HG03469 (cell line): ENCODE measurements at regions not wholly inside any gene's neighbourhood (a gene's known extent, or its start where the extent isn't known, plus 50 kb on each side); places are given as distances from the start of the nearest gene placed in this dataset.
A peak's percentile ranks its signal among the peaks of the same experiment; 100 is the strongest.

Experiments used
- ATAC-seq: cut with Tn5 transposase; IDR thresholded peaks from one replicate; pipeline ENCODE4 v1.9.1; 2021; ENCODE audit warnings: mild to moderate bottlenecking, moderate library complexity, moderate number of reproducible peaks; ENCODE audit not compliant: unreplicated experiment

DNA sequence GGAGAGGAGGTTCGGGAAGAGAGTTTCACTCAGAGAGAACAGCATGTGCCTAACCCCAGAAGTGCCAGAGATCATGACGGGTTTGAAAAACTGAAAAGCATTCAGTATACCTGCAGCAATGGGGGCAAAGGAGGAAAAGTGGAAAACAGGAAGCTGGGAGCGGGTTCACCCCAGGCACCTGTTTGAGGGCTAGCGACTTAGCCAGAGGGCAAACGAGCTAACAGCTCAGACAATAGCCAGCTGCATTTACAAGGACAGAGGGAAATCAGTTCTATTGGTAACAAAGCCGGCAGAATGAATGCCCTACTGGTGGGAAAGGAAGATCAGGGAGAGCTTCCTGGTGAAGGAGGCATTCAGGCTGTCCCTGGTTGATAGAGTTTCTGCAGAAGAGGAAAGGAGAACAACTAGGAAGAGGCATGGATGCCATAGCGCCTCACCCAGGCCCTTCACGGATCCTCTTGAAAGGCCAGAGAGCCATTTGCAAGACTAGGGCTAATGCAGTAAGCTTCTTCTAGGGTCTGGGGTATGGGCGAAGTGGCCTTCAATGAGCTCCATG lies 141.7 kb upstream of the ADRA1B start:
- no peak for ATAC-seq

DNA sequence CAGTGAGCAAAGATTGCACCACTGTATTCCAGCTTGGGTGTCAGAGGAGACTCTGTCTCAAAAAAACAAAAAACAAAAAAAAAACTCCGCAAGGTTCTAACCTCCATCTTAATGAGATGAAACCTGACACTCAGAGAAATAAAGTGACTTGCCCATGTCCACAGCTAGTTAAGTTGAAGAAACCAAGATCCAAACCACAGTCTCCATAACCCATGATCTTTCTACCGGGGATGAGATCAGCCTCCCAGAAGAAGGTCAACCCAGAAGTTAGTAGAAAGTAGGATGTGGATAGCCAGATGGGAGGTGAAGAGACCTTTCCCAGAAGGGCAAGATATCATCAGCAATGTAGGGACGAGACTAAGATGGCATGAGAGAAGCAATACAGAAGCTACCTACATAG lies 140.4 kb upstream of the ADRA1B start:
- no peak for ATAC-seq

DNA sequence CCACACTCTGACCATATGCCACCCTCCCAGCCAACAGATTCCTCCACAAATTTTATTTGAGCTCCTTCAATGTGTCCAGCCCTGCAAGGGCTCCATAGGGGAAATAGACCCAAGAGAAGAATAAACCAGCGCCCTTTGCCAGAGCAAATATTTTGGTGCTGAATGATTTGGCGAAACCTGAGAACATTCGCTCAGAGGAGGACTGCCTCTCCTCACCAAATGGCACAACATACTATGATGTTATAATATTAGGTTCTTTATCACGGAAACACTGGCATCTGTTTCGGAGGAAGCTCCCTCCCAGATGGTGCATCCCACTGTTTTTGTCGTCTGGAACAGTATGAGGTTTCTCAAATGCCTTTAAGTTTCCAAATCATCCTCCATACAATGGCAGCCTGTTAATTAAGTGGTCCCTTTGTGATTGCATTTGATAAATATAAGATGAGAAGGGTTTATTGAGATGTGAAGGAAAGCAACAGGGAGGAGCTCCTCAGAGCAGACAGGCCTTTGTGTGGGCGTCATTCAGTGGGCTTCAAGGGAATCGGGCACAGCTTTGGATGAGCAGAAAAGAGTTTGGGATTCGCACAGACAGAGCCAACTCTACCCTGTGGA lies 139.1 kb upstream of the ADRA1B start:
- ATAC-seq: no peak

DNA sequence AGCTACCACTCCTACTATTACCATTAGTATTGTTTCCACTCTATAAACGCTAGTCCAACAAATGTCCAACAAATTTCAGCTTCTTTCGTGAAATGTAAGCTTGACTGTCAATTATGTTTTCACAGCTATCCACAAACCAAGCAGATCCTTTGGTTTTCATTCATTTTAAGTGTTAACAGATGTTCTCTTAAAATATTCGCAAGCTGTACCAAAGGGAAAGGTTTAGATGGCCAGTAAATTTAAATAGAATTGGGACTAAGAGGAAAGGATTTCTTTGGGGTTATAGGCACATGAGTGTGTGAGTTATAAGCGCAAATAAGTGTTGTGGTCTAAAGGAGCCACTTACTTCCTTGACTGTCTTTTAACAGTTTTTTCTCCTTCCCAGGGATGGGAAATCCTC lies 136.8 kb upstream of the ADRA1B start:
- no peak for ATAC-seq

DNA sequence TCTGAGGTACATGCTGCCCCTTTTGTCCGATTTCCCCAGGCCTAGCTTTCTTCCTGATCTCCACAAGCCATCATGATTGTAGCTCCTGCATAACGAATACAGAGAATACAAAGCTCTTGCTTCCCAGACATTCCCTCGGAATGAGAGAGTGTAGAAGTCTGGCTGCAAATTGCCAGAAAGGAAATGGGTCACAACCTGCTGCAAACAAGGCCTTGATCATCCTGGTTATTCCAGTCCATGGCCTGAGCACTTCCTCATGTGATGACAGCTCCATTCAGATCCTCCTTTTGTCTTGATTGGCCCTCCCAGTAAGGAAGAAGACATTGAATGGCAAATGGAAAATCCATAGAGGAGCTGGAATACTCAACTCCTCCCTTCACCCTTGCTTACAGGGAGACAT lies 136.0 kb upstream of the ADRA1B start:
- no peak for ATAC-seq

DNA sequence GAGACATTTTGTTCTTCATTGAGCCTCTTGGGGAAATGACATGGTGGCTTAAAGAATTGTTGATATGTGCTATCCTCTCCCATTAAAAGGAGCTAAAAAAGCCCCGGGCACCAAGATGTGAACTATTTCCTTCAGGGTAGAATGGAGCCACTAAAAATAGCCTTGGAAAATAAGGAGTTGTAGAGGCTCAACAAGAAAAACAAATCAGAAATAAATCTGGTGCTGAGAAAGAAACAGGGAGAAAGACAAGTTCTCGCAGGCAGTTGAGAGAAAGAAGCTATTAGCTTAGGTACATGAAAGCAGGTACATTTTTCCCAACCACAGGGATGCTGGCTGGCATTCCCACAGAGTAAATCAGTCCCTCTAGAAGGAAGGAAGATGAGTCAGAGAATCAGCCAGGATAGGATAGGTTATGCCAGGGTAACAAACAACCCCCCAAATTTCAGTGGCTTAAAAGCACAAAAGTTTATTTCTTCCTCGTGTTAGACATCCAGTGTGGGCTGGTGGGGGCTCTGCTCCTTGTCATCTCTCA lies 134.6 kb upstream of the ADRA1B start:
- ATAC-seq: no peak

DNA sequence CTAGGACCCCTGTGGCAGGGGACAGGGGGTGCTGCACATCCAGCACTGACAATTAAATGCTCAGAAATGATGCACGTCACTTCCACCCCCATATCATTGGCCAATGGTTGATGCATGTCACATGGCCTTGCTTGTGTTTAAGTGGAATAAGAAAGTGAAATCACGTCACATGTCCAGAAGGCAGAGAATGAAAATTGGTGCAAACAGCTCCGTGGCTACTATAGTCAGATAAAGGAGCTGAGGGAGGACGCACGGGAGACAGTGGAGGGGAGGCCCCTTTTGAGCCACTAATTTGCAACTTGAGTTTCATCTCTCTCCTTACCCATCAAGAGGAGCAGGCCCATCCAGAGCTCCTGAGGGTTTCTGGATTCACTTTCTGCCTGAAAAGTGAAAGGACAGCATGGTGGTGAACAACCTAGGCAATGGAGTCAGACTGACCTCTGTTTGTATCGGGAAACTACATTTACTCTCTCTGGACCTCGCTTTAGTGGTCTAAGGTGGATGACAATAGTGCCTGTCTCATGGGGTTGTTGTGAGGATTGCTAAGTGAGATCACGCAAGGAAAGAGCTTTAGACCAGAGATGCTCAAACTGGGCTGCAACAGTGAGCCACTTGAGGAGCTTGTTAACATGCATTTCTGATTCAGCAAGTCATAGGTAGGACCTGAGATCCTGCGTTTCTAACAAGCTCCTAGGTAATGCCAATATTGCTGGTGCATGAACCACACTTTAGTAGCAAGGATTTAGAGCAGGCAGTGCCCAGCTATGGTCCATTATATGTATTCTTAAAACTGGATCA lies 133.9 kb upstream of the ADRA1B start:
- ATAC-seq: peak; percentile 46

DNA sequence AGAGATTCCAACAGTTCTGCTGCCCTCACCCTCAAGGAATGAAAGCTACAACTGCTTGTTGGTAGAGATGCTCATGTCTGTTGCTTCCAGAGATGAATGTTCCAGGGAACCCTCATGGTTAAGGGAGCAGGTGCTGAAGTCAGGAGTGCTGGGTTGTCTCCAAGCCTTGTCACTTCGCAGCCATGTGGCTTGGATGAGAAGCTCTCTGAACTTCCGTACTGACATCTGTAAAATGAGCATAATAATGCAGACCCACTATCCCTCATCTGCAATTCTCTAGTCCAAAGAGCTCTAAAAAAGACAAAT lies 133.3 kb upstream of the ADRA1B start:
- ATAC-seq: no peak

DNA sequence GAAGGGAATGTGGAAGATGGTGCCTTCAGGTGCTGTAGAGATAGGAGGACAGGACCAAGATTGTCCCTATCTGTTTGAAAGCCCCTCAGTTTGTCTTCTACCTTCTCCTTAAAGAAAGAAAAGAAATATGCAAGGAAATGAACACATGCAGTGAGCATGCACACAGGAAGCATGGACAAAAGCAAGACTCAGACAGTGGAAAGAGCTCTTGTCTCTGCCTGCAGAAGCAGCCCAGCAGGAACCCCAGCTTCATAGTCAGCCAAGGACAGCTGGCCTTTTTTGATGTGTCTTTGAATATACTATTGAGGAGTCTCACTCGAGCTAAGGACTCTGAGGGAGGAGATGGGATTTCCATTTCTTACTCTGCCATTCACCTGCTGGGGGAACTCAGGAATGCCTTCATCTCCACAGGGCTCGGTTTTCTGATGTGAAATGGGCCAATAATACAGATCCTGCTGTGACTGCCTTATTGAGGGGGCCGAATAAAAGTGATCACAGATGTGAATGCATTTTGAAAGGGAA lies 132.5 kb upstream of the ADRA1B start:
- ATAC-seq: no peak

DNA sequence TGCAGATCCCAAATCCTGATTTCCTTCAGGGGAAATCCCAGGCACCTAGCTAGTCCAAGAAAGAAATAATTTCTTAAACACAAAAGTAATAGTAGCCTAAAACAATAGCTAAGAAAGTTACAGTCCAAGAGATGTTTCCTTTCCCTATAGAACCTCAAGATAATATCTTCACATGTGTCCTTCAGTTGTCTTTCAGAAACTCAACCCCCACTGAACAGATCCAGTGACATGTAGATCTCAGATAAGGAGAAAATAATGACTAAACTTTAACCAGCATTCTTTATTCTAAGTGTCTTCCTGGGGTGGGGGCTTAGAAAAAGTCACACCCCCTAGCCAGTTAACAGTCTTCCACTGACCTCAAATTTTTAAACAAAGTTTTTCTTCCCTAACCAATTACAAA lies 131.3 kb upstream of the ADRA1B start:
- no peak for ATAC-seq

DNA sequence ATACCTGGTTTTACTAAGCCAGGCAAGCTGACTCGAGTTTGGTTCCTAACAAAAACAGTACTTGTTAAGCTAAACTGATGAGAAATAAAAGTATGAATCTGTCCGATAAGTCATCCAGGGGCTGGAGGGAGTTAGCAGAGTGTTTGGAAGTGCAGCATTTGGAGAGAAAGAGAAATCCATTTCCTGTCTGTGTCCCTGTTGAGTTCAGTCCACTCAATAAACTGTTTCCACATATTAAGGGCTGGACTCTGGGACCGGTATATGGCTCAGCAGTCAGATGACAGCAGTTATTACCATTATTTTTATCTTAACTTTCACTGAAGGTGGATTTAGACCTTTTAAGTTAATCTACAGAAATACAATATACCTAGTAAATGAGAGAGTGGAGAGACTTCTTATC lies 130.6 kb upstream of the ADRA1B start:
- ATAC-seq: no peak

DNA sequence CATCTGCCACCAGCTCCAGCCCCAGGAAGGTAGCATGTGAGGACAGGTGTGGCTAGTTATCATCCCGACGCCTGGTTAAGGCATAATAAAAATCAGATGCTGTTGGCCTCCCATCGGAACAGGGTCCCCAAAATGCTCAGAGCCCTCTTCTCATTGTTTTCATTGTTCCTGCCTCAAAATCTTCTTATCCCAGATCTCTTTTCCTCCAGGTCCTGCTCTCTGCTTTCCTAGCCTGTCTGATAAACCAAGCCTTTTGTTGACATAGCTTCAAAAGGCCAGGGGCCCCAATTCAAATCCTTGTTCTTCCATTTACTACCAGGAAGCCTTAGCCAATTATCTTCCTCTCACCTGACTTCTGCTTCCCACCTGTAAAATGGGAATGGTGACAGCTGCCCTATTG lies 130.1 kb upstream of the ADRA1B start:
- ATAC-seq: no peak

DNA sequence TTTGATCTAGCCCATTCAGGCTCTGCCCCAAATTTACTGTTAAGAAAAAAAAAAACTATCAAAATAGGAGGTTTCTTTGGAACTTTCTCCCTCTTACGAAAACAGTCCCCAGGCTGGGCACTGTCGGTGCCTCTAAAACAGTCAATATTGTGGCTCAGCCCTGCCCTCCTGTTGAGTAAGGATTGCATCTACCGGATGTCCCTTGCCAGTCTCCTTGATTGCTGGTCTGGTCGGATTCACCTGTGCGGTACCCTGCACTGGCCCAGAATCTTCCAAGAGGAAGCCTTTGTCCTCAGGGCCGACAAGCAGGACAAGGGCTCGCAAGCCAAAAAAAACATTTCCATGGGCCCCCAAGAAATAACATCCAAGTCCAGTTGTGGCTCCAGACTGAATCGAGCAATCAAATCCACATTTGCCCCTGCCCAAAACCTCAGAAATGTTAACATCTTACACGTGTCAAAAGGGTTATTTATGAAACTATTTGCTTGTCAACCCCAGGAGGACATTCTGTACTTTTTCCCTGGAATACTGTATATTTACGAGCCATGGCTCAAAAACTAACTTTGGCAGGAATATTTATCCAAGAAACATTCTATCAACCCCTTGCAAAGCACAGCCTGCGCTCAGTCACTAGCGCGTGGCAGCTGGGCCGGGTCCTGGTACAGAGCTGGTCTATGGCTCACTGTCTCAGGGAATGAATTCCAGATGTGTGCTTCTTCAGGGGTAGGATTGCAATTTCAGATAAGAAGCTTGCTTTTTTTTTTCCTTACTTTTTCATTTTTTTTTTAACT lies 129.2 kb upstream of the ADRA1B start:
- ATAC-seq: no peak

DNA sequence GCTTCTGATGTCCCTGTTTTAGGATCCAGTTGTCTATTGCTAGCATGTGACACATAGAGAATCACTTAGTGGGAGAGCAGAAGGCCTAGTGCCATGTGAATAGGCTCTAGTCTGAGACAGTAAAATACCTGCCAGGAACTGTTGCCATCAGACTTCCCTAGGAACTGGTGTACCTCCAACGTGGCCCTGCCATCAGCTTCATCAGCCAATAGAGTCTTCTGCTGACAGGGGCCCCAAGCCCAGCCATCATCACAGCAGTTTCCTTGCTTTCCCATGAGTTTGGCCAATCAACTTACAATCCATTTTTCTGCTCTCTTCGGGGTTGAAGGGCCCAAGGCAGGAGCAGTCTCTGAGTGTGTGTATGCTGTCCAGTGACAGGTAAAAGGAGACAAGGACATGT lies 128.4 kb upstream of the ADRA1B start:
- no peak for ATAC-seq

DNA sequence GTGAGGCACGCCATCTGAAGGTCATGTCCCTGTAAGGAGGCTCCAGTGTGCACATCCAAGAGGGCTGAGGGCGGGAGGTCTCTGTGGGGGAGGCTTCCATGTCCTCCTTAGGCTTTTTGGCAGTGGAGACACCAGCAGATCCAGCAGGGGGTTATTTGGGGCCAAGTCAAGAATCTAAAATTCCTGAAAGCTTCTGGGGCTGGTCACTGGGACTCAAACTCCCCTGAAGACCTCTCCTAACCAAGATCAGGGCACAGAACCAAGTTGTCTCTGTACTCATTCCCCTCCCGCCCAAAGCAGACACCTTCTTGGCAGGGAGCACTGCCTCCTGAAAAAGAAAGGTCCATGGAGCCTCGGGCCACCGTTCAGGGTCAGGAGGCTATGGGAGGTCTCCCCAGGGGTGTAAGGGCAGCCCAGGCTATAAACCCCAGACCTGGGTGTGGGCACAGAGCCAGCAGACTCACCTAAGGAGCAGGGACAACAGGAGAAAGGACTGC lies 127.4 kb upstream of the ADRA1B start:
- no peak for ATAC-seq

DNA sequence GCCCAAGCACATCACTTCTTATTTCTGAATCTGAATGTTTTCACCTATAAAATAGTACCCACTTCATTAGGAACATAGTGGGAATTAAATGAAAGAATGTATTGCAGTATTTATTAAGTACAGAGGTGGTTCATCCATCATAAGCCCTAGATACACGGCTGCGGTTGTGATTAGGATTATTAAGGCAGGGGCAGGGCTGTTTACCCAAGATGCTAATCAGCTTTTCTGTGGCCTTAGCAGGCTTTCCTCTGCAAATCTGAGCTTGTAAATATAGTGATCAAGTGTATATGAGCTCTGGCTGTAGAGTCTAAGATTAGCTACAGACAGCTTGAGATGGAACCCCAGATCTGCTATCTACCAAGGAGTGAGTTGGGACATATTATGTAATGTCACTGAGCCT lies 124.1 kb upstream of the ADRA1B start:
- no peak for ATAC-seq

DNA sequence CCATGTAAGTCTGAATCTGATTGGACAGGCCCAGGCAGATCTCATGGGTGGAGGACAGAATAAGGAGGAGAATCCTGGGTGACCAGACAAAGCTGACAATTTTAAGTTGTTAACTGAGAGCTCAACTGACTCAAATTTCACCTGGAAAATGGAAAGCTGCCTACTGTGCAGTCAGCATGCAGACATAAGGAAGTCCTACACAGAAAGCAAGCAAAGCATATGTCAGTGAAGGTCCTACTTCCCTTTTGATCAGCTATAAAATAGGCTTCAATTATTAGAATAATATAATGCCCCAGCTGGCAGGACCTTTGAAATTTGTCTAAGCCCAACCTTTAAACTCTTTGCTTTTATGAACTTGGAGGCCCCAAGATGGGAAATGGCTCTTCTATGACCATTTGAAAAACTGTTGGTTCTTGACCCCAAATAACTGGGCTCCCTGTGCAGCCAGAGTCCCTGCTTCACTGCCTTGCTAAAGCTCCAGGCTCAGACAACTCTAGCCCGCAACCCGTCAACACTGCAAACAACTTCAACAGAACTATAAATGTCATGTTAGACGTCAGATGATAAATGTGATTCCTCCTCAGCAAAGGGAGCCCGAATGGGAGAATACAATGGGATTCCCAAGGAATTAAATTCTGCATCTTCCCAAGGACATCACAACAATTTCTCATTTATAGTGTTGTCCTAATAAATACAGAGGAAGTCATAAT lies 118.9 kb upstream of the ADRA1B start:
- ATAC-seq: no peak

DNA sequence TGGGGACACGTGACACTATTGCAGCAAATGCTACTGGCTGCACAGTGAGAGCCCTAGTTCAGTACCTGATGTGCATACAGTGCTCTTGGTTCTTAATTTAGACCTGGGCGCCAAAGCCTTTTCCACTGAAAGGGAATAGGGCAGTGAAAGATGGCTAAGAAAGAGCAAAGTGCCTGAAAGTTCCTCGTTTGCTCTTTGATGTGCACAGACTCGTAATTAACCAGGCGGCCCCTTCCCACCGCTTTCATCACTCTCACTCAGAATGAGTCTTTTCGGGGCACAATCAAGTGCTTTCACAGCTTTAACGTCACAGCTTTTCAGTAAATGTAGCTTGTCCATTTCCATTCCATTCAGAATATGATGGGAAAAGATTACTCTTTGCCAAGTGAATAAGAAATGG lies 116.6 kb upstream of the ADRA1B start:
- ATAC-seq: no peak

DNA sequence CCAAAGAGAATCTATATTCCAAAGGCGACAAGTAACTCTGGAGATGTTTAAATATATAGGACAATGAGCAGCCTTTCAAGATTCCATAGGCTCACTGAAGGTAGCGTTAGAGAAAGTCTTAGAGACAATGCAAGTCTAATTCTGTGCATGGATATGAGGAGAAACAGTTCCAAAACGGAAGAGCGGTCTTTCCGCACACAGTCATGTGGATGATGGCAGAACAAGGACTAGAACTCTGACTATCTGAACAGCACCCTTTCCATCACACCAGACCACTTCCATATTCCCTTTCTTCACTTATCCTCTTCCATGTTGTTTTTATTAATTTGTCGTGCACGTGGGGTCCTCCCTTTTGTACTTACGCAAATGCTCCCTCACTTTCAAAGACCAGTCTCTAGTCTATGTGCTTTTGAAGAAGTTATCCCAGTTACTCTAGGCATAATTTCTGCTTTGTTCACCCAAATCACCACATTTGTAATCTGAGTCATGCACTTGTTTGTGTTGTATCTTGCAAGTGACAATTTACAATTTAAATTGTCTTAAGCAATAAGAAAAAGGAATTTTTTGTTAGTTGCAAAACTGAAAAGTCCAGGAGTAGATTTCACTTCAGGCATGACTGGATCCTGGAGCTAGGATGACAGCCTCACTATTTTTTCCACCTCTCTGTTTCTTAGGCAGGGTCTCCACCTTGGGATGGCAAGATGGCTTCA lies 116.0 kb upstream of the ADRA1B start:
- ATAC-seq: no peak

DNA sequence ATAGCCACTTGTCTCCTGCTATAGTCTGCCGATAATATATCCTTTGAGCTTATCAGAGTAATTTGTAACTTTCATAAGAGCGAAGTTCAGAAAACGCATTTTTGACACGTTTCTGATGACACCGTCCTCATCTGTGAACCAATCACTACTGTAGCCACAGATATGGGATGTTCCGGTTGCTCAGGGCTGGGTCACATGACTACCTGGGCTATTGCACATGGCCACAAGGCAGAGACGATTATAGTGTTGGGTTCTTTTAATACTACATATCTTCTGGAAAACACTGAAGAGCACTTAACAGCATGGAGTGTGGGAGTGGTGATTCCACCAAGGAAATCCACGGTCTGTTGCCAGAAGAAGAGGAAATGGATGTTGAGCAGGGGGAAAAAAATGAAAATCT lies 115.0 kb upstream of the ADRA1B start:
- no peak for ATAC-seq
